Fibroblast of skin of abdomen (primary cell): ENCODE measurements at regions not wholly inside any gene's neighbourhood (a gene's known extent, or its start where the extent isn't known, plus 50 kb on each side); places are given as distances from the start of the nearest gene placed in this dataset.
A peak's percentile ranks its signal among the peaks of the same experiment; 100 is the strongest.

Experiments
- DNase-seq: peaks from one replicate; pipeline ENCODE4 v3.0.0-alpha.2; 2013

GRCh38 chr13:73608711-73609485 is 525.3 kb downstream of the KLF12 start:
- DNase-seq = no peak

DNA sequence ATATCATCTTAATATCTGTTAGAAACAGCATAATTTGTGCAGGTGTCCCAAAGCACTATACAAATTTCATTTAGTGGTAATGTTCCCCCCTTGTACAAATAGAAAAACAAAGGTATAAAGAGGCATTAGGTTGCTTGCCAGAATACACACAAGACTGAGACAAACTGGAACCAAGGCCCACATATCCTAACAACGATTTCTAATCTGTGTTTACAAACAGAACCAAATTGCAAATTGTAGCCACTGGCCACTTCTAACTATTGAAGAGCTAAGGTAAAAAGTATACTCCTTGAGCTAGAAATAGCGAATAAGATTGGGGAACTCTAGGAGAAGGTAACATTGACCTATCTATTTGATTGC is 526.1 kb downstream of the KLF12 start:
- no peak for DNase-seq

- DNase-seq = no peak
Observed at GRCh38 chr13:73607489-73608156, 526.6 kb downstream of the KLF12 start.

DNA sequence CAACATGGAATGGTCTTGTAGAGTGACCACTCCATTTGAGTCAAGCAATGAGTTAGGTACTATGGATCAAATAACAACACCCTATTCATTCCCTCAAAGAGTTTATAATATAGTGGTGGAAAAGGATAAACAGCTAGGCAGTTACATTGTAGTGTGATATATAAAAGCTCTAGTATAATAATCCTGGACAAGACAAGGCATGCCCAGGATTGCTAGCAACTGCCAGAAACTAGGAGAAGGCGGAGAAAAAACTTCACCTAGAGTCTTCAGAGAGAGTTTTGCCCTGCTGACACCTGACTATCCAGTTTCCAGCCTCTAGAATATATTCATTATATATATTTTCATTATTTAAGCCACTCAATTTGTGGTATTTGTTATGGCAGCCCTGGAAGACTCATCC is 530.6 kb downstream of the KLF12 start:
- DNase-seq = no peak

- no peak for DNase-seq
Observed at GRCh38 chr13:73602295-73602694, 531.9 kb downstream of the KLF12 start.

- DNase-seq = no peak
Observed at GRCh38 chr13:73601708-73602107, 532.5 kb downstream of the KLF12 start.

DNA sequence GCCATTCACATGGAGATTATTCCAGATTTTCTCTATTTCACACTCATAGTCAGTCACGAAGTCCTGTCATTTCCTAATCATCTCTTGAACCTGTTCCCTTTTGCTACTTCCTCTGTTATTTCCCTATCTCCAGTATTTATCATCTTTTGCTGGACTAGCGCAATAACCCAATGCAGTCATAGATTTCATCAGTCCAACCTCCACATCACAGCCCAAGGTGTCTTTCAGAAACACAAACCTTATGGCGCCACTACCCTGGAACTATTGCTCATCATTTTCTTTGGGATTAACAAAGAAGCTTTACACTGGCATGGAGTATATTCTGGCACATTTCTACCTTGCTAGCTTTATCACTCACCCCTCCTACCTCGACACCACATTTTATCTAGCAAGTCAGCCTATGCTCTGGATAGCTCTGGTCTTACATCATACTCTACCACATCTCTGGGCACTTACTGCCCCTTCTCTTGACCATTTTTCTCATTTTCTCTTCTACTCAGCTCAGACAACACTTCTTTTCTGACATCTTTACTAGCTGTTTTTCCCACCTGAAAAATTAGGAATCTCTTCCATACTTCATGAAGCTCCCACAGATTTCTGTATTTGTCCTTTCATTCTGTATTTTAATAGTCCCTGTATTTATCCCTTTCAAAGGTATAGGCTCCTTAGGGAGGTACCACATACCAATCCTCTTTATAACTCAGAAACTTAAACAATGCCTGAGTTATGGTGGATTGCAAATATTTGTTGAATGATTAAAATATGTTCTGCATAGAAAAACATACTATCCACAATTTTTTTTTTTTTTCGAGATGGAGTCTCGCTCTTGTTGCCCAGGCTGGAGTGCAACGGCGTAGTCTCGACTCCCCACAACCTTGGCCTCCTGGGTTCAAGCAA is 534.7 kb downstream of the KLF12 start:
- DNase-seq = no peak

DNA sequence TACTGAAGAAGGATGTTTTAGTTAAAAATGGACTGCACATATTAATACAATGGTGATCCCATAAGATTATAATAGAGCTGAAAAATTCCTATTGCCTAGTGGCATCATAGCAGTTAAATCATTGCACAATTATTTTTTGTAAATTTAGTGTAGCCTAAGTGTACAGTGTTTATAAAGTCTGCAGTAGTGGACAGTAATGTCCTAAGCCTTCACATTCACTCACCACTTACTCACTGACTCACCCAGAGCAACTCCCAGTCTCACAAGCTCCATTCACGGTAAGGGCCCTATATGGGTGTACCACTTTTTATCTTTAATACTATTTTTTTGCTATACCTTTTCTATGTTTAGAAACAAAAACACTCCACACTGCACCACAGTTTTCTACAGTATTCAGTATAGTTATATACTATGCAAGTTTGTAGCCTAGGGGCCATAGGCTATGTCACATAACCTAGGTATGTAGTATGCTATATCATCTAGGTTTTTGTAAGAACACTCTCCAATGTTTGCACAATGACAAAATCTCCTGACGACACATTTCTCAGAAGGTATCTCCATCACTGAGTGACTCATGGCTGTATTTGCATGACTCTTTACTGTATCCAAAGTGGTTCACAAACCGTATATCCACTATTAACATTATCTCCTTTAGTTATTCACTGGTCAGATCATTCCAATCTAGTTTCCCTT is 536.0 kb downstream of the KLF12 start:
- DNase-seq = peak; percentile 49

DNA sequence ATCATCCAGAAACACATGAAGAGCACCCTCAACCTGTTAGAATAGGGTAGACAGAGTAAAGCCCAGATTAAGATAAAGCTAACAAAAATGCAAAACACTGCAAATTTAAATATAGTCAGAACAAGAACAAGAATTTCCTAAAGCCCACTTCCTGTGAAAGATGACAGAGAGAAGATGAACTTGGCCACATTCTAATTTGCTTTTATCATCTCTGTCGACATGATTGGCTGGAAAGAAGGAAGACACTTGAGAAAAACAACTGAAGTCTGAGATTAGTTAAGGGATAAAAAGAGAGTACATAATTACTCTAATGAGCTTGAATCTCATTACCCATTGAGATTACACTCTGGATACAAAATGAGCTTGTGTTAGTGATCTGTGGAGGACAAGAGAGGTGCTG is 537.6 kb downstream of the KLF5 start:
- DNase-seq = no peak

DNA sequence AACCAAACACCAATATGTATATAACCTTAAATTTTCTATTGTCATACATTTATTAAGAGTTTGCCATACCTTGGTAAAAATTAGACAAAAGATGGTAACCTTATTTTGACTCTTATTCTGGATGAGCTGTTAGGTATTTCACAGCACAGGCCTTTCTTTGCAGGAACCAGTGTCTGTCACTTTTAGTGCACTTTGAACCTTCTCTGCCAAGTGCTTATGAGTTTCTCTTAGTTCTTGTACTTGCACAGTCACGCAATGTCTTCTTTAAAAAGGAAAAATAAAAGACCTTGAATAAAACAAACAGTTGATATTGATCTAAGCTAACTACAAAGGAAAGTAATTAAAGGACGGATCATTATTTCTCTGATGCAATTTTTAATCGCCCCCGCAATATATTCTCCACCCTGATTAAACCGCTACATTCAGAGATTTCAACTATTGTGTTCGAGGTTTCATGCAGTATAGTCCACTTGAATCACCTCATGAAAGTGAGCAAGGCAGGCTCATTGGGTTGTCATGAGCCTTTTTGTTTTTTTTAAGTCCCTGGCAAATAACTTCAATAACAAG is 534.5 kb downstream of the KLF5 start:
- DNase-seq = no peak

GRCh38 chr13:73591861-73592260 is 533.1 kb downstream of the KLF5 start:
- no peak for DNase-seq

DNA sequence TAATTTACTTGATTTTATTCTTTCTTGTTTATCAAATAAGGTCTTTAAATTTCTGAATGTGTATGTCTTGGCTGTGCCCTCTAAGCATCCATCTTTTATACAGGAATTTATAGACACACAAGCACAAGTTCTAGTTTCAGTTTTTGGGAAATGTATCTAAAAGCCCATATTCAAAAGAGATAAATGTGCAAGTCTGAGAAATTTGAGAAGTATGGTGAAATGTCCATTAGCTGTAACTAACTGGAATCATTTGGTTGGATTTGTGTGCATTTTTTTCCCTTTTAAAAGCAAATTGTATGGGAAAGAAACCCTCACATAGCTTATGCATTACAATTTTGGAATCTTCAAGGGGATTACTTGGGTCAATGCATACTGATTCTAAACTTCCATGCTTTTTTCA is 532.0 kb downstream of the KLF5 start:
- no peak for DNase-seq

DNA sequence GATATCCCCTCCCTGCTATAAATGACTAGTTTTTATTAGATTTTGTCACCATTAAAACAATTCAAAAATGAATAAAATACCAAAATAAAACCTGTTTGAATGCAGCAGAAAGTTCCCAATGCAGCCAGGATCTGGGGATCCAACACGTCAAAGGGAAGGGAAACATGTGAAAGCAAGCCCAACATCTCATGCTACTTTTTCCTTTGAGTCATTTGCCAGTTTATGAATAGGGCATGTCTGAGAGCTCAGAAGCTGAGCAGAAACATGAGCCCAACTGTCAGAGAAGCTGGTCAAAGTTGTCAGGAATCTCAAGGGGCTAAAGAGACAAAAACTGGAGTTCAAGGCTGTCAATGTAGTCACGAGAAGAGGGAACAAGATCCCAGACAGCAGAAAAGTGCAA is 526.4 kb downstream of the KLF5 start:
- DNase-seq = no peak

GRCh38 chr13:73583331-73583730 is 524.5 kb downstream of the KLF5 start:
- DNase-seq = no peak

DNA sequence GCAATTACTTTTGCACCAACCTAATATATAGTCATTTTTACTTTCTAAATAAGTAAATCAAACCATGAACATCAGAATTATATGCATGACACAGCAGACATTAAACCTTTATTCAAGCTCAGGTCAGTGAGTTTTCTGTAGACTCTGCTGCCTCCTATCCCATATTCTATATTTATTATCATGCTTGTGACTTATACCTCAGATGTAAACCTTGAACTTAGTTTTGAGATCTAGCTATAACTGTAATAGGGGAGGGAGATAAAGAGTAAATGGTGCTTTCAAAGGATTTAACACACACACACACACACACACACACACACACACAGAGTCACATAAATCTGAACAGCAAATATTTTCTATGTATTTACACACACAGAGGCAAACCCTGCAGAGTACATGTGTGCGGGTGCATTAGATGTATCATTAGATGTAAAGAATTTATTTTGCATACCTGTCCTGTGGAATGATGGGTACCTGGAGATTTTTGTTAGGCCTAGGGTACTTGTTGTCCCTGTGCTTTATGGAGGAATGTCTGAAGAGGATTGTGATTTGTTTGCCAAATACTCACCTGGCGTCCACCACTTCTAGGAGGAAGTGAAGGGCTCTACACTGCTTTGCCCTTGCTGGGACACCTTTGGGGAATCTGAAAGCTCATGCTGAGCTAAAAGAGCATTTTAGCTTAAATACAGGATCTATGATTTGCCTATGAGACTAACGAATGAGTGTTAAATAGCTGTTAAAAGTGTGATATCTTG is 521.9 kb downstream of the KLF5 start:
- no peak for DNase-seq

- DNase-seq = no peak
Observed at GRCh38 chr13:73579574-73580274, 520.9 kb downstream of the KLF5 start.

- DNase-seq = no peak
Observed at GRCh38 chr13:73578251-73578875, 519.6 kb downstream of the KLF5 start.

DNA sequence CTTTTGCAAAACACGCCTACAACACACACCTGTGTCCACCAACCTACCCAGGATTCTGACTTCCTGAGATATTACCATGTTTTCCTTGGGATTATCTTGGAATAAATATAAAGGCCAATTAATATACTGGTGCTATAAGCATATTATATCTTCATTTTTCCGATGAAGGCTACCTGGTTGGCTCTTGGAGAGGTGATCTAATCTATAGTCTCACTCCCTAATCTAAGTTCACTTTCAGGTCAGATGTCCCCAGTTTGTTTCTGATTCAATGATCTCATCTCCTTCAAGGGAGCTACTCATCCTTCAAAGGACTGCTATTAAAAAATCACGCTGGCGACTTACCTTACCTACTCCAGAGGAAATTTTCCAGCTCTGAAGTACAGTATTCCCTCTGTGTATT is 517.5 kb downstream of the KLF5 start:
- no peak for DNase-seq

DNA sequence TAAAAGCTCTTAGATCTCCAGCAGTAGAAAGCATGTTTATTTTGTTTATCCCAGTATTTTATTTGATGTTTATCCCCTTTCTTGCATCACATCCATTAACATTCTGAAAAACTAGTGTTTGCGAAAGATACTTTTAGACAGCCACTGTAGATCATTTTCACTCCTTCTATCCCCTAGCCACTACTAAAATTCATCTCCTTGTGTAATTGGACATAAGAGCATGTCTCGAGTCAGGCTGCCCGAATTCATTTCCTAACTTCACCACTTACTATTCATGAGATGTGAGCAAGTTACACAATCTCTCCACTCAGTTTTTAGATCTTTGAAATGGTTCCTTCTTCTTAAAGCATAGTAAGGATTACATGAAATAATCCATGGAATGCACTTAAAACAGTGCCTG is 514.0 kb downstream of the KLF5 start:
- DNase-seq = no peak

GRCh38 chr13:73571376-73571775 is 512.6 kb downstream of the KLF5 start:
- DNase-seq = no peak

DNA sequence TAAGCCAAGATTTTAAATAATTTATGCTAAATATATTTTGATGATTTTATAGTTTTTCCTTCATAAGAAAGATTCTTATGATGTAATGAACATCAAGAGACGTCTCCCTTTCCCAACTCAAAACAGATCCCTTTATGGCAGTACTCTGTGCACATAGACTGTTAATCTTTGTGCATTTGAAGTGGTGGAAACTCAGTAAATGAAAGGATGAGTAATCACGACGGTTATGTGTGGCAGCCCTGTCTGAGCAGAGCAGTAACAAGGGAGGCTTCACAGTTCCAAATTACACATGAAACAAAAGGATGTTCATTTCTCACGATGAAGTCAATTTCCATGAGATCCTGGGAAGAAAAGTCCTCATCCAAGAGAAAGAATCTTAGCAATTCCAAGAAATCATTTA is 498.1 kb downstream of the KLF5 start:
- DNase-seq = peak; percentile 30
